GM21526 (cell line): ENCODE measurements at regions not wholly inside any gene's neighbourhood (a gene's known extent, or its start where the extent isn't known, plus 50 kb on each side); places are given as distances from the start of the nearest gene placed in this dataset.

Experiments
- ATAC-seq: cut with Tn5 transposase; IDR thresholded peaks from one replicate; pipeline ENCODE4 v1.9.1; 2021; ENCODE audit warnings: moderate library complexity; ENCODE audit not compliant: unreplicated experiment, low FRiP score

DNA sequence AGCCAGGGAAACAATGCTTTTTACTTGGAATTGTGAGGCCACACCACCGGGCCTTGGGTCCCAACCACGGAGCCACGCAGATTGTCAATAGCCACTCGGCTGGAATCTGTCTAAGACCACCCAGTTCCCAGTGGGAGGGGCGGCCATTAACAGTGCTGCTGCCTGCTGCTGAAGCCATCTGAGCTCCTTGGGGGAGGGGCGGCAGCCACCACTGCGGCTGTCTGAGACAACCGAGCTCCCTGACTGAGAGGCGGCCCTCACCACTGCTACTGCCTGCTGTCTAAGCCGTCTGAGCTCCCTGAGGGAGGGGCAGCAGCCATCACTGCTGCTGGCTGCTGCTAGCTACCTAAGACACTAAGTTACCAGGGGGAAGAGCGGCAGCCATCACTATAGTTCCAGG lies 64.3 kb downstream of the DMRTA2 start:
- no peak for ATAC-seq

DNA sequence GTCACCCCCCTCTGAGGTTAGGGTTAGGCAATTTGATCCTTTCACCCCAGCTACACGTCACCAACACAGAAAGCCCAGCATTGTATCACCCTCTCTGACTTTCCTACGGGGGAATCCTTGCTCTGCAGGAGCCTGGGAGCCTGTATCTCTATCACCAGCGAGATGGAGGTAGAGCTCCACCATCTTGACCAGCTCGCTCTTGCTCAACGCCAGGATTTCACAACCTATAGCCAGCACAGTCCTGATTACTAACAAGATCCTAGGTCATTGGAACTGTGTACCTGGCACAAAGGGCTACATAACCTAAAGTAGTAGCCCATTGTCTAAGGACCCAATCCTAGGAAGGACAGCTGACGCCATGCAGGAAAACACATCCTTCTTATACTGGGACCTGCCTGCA lies 66.1 kb downstream of the DMRTA2 start:
- ATAC-seq, result no peak

DNA sequence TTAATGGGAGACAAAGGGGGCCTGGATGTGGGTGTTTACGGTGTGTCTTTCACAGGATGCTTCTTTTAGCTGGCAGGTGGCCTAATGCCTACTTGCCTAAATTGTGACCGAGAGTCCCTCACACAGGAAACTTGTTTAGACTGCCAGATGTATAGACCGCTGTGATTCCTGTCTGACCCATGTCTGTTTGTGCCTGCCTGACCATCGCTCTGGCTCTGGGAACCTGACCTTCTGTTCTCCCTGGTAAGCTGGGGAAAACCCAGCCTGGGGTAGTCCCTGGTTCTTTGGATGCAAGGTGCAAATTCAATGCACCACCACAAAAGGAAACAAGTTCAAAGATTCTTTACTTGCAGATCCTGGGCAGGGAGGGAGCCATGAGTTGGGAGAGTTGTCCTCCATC lies 68.4 kb downstream of the DMRTA2 start:
- ATAC-seq, result no peak

DNA sequence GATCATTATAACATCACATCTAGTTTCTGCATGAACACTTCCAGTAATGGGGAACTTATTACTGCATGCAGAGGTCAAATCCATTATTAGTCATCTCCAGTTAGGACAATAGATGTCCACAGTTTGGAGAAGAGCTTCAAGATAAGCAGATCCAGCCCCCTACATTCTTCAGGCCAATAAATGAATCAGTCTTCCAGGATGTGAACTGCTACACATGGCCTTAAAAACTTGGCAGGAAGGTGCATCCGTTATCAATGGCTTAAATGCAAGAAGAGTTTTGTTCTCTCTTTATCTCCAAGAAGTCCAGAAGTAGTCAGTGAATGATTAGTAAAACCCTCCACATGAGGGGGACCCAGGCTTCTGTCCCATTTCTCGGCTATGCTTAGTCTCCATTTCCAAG lies 70.8 kb downstream of the DMRTA2 start:
- ATAC-seq, result no peak

GRCh38 chr1:50350868-50351267 lies 72.4 kb downstream of the DMRTA2 start:
- ATAC-seq, result no peak

GRCh38 chr1:50350421-50350820 lies 72.8 kb downstream of the DMRTA2 start:
- ATAC-seq, result no peak

DNA sequence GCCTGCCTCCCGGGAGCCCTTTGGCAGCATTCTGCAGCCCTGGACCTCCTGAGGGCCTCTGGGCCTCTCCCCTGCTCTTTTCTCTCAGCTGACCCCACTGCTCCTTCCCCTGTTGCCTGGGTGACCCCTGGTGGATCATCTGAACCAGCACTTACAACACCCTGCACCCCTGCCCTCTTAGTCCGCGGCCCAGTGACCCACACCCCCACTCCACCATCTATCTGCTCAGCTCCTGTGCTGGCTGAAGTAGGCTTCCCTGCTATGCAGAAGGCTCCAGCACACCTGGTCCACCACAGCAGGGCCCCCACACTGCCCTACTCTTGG lies 74.0 kb downstream of the DMRTA2 start:
- no peak for ATAC-seq

GRCh38 chr1:50348449-50349241 lies 74.6 kb downstream of the DMRTA2 start:
- ATAC-seq, result peak; percentile 73

GRCh38 chr1:50347933-50348332 lies 75.3 kb downstream of the DMRTA2 start:
- ATAC-seq, result no peak

DNA sequence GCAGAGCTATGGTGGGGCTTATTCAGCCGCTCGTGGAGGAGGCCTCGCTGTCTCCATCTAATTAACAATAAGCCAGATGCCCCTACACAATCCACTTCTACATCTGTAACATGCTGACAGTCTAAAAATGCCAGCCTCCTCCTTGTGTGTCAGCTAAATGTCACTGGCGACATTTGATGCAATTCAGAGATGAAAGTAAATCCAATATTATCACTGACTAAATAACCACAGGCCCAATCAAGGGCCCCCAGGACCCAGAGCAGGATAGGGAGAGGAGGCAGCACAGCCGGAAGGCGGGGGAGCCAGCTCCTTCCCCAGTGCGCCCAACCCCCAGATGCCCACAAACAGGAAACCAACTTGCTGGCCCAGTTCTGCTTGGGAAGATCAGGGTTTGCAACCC lies 76.6 kb downstream of the DMRTA2 start:
- ATAC-seq, result no peak

GRCh38 chr1:50343323-50343722 lies 79.9 kb downstream of the DMRTA2 start:
- no peak for ATAC-seq

- no peak for ATAC-seq
Measured at GRCh38 chr1:50342525-50342924, 80.7 kb downstream of the DMRTA2 start.

DNA sequence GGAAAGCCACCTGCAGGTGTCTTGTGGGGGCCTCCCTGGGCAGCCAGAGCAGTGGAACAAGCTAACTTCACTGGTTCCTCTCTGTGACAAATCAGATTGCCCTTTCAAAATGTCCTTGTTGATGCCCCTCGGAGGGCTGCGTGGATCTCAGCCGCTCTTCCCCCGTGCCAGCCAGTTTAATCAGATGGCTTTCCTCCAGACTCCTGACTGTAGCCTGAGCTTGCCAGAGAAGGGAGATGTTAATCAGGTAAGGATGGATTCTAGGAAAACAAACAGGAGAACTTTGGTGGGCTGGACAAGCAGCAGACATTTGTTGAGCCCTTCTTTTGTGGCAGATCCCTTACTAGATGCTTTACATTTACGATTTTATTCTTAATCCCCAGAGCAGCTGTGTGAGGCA lies 88.2 kb downstream of the DMRTA2 start:
- no peak for ATAC-seq

DNA sequence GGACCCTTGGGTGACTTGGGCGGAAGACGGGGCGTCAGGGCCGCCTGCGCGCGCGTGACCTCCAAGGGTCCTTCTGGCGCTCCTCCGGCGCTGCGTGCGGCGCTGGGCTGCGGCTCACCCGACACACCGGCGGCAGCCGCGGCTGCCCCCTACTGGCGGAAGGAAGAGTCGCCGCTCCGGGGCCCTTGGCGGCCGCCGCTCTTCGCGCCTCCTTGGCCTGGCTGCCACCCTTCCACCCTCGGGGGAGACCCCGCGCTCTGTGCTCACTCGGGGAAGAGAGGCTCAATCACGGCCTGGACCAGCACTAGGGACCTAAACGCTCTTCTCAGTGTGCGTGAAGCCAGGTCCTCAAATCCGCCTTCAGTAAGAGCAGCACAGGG lies 89.7 kb downstream of the DMRTA2 start:
- peak; percentile 92 for ATAC-seq

DNA sequence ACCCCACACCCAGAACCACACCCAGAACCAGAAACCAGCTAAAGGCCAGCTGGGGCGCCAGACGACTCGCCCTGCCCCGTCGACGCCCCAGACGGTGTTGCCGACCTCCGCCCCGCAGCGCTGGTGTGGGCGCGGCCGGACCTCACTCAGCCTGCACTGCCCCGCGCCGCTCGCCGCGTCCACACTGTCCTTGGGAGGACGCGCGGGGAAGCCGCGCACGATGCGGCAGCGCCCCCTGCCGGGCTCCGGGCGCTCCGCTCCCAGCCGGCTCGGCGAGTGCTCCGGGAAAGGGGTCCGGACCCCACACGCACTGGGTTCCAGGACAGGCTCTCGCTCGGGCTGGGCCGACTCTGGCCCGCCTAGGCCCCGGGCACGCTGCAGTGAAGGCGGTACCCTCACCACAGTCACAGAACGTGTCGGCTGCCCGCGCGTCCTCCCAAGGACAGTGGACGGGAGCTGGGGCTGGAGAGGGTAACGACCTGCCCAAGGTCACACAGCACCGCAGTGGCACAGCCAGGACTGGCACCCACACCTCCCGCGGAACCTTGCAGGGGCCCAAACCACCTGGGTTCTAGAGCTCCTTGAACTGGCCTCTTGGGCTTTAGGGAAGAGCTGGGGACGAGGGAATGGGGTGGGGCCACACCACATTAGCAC lies 90.2 kb downstream of the DMRTA2 start:
- ATAC-seq, result peak; percentile 79

GRCh38 chr1:50329332-50329932 lies 93.8 kb downstream of the DMRTA2 start:
- no peak for ATAC-seq

GRCh38 chr1:50328552-50328951 lies 94.7 kb downstream of the DMRTA2 start:
- no peak for ATAC-seq

GRCh38 chr1:50326026-50326425 lies 97.2 kb downstream of the DMRTA2 start:
- ATAC-seq, result no peak

DNA sequence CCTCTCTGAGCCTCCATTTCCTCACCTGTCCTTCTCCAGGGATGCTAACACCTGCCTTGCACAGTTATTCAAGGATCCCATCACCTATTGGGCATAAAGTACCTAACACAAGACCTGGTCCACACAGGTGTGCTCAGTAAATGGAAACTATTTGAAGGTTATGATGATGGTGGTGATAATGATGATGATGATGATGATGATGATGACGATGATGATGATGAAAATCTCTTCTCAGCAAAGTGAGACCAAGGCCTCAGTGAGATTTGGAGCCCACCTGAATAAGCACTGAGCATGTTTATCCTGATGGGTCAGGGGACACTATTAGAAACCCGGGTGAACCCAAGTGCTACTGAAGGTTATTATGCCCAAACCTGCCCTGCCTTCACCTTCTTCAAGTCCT lies 100.7 kb downstream of the DMRTA2 start:
- no peak for ATAC-seq

GRCh38 chr1:50318428-50318827 lies 104.8 kb downstream of the DMRTA2 start:
- no peak for ATAC-seq

- ATAC-seq, result no peak
Measured at GRCh38 chr1:50308878-50309277, 114.4 kb downstream of the DMRTA2 start.

DNA sequence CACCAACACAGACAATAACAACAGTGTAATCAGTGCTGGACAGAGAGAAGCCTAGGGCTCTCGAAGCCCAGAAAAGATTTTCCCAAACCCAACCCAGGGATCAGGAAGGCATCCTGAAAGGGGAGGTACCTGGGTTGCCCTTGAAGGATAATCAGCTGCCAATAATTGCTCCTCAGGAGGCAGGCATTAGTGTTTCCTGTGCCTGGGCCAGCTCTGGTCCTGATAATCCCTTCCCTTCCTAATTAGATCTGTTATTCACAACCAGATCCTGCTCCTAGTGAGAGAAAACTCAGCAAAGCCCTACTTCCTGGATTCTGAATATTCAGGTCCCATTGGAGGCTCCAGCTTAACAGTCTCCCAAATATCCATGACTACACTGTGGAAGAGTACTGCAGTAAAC lies 117.4 kb downstream of the DMRTA2 start:
- no peak for ATAC-seq
